HCT116 (cell line): ENCODE measurements at regions not wholly inside any gene's neighbourhood (a gene's known extent, or its start where the extent isn't known, plus 50 kb on each side); places are given as distances from the start of the nearest gene placed in this dataset.

Experiments
- CTCF ChIP-seq, 3 experiments: fragments of 200-600 bp in 1 of 3; sonication (generic) in 1 of 3; IDR thresholded peaks in 2 of 3; conservative IDR thresholded peaks in 1 of 3; 2 replicates each; pipeline ENCODE4 v1.5.1; 2012 to 2017; ENCODE audit warnings: low read depth in 2 of 3, low read length in 2 of 3, antibody characterized with exemption in 1 of 3, borderline replicate concordance in 1 of 3, control low read depth in 1 of 3, mild to moderate bottlenecking in 1 of 3, mixed read lengths in 1 of 3, mixed run types in 1 of 3, moderate library complexity in 1 of 3; ENCODE audit not compliant: insufficient read depth in 1 of 3
- EGR1 ChIP-seq: IDR thresholded peaks from 2 replicates; pipeline ENCODE4 v1.6.1; 2012; ENCODE audit warnings: low read depth
- EZH2 ChIP-seq: fragments of 200-600 bp; sonication (generic); IDR thresholded peaks from 2 replicates; pipeline ENCODE4 v1.6.1; 2017; ENCODE audit warnings: antibody characterized with exemption, mixed run types
- EZH2phosphoT487 ChIP-seq: fragments of 200-600 bp; IDR thresholded peaks from 2 replicates; pipeline ENCODE4 v1.6.1; 2018; ENCODE audit warnings: antibody characterized with exemption, borderline replicate concordance
- JUND ChIP-seq: IDR thresholded peaks from 2 replicates; pipeline ENCODE4 v1.6.1; 2012
- MAX ChIP-seq: IDR thresholded peaks from 2 replicates; pipeline ENCODE4 v1.6.1; 2012
- POLR2A ChIP-seq: IDR thresholded peaks from 2 replicates; pipeline ENCODE4 v1.7.0; 2011; ENCODE audit warnings: borderline replicate concordance; ENCODE audit not compliant: insufficient read depth, insufficient read length; ENCODE audit errors: extremely low read depth
- POLR2AphosphoS5 ChIP-seq: IDR thresholded peaks from 2 replicates; pipeline ENCODE4 v1.6.1; 2011; ENCODE audit warnings: mild to moderate bottlenecking, low read depth, low read length, moderate library complexity
- REST ChIP-seq: IDR thresholded peaks from 2 replicates; pipeline ENCODE4 v1.6.1; 2012; ENCODE audit warnings: low read depth
- SRF ChIP-seq: IDR thresholded peaks from 2 replicates; pipeline ENCODE4 v1.6.1; 2012; ENCODE audit warnings: low read depth
- ZBTB33 ChIP-seq: IDR thresholded peaks from 2 replicates; pipeline ENCODE4 v1.6.1; 2011; ENCODE audit warnings: mild to moderate bottlenecking, low read length, moderate library complexity; ENCODE audit not compliant: insufficient replicate concordance; ENCODE audit errors: extremely low read depth

- TF ChIP-seq CTCF (IDR thresholded peaks at IDR 0.05 in 2 of 3, conservative IDR thresholded peaks at IDR 0.05 in 1 of 3; ENCODE audit: borderline replicate concordance in 1 of 3, insufficient read depth in 1 of 3, low read depth in 2 of 3, low read length in 2 of 3) (no peak), POLR2A (no peak), MAX (no peak), REST (no peak), EZH2phosphoT487 (no peak), POLR2AphosphoS5 (no peak), EZH2 (no peak), ZBTB33 (no peak), JUND (no peak), EGR1 (no peak), SRF (no peak)
These were observed 69.5 kb upstream of the PITRM1 start for GRCh38 chr10:3241967-3242650.
